ENCODE measurements at regions not wholly inside any gene's neighbourhood (a gene's known extent, or its start where the extent isn't known, plus 50 kb on each side); places are given as distances from the start of the nearest gene placed in this dataset.

- no peak for DNase-seq (ENCODE audit: low spot score)
- H3K4me3 Mint-ChIP-seq (ENCODE audit: unreplicated experiment) = no peak overlapping the region
- H3K27ac Mint-ChIP-seq (ENCODE audit: unreplicated experiment) = no peak overlapping the region
- H3K27me3 Mint-ChIP-seq (ENCODE audit: unreplicated experiment) = no peaks in the 10 kb centered on the region
- no peaks in the 10 kb centered on the region for H3K4me1 Mint-ChIP-seq (ENCODE audit: unreplicated experiment)
- no peaks in the 10 kb centered on the region for H3K9me3 Mint-ChIP-seq (ENCODE audit: unreplicated experiment)
- no peaks in the 10 kb centered on the region for H3K36me3 Mint-ChIP-seq (ENCODE audit: low read depth, unreplicated experiment)
- no peak for TF ChIP-seq CTCF (IDR thresholded peaks at IDR 0.05; ENCODE audit: unreplicated experiment)
These were observed 161.2 kb upstream of the C1orf87 start for GRCh38 chr1:60234776-60235175.

GRCh38 chr1:60229821-60230220, 156.3 kb upstream of the C1orf87 start:
- Mint-ChIP-seq H3K9me3 (ENCODE audit: unreplicated experiment) (no peaks in the 10 kb centered on the region), H3K4me1 (ENCODE audit: unreplicated experiment) (peaks cover 6% of the 10 kb centered on the region), H3K36me3 (ENCODE audit: low read depth, unreplicated experiment) (no peaks in the 10 kb centered on the region), H3K4me3 (ENCODE audit: unreplicated experiment) (no peak overlapping the region), H3K27ac (ENCODE audit: unreplicated experiment) (no peak overlapping the region), H3K27me3 (ENCODE audit: unreplicated experiment) (no peaks in the 10 kb centered on the region)
- no peak for TF ChIP-seq CTCF (IDR thresholded peaks at IDR 0.05; ENCODE audit: unreplicated experiment)
- DNase-seq (ENCODE audit: low spot score) = no peak

- no peaks in the 10 kb centered on the region for H3K9me3 Mint-ChIP-seq (ENCODE audit: unreplicated experiment)
- no peak overlapping the region for H3K27ac Mint-ChIP-seq (ENCODE audit: unreplicated experiment)
- DNase-seq (ENCODE audit: low spot score) = no peak
- H3K4me1 Mint-ChIP-seq (ENCODE audit: unreplicated experiment) = peaks cover 6% of the 10 kb centered on the region
- H3K36me3 Mint-ChIP-seq (ENCODE audit: low read depth, unreplicated experiment) = no peaks in the 10 kb centered on the region
- H3K27me3 Mint-ChIP-seq (ENCODE audit: unreplicated experiment) = no peaks in the 10 kb centered on the region
- no peak for TF ChIP-seq CTCF (IDR thresholded peaks at IDR 0.05; ENCODE audit: unreplicated experiment)
- H3K4me3 Mint-ChIP-seq (ENCODE audit: unreplicated experiment) = no peak overlapping the region
These were observed 154.5 kb upstream of the C1orf87 start for GRCh38 chr1:60228041-60228491.

- H3K27ac Mint-ChIP-seq (ENCODE audit: unreplicated experiment) = no peak overlapping the region
- H3K27me3 Mint-ChIP-seq (ENCODE audit: unreplicated experiment) = no peaks in the 10 kb centered on the region
- no peak for DNase-seq (ENCODE audit: low spot score)
- H3K4me1 Mint-ChIP-seq (ENCODE audit: unreplicated experiment) = peaks cover 6% of the 10 kb centered on the region
- TF ChIP-seq CTCF (IDR thresholded peaks at IDR 0.05; ENCODE audit: unreplicated experiment) = no peak
- no peaks in the 10 kb centered on the region for H3K36me3 Mint-ChIP-seq (ENCODE audit: low read depth, unreplicated experiment)
- no peak overlapping the region for H3K4me3 Mint-ChIP-seq (ENCODE audit: unreplicated experiment)
- no peaks in the 10 kb centered on the region for H3K9me3 Mint-ChIP-seq (ENCODE audit: unreplicated experiment)
These were observed 154.0 kb upstream of the C1orf87 start for GRCh38 chr1:60227601-60228000.

- no peak overlapping the region for H3K27ac Mint-ChIP-seq (ENCODE audit: unreplicated experiment)
- TF ChIP-seq CTCF (IDR thresholded peaks at IDR 0.05; ENCODE audit: unreplicated experiment) = no peak
- H3K4me1 Mint-ChIP-seq (ENCODE audit: unreplicated experiment) = peaks cover 6% of the 10 kb centered on the region
- no peaks in the 10 kb centered on the region for H3K9me3 Mint-ChIP-seq (ENCODE audit: unreplicated experiment)
- no peak for DNase-seq (ENCODE audit: low spot score)
- no peaks in the 10 kb centered on the region for H3K36me3 Mint-ChIP-seq (ENCODE audit: low read depth, unreplicated experiment)
- no peaks in the 10 kb centered on the region for H3K27me3 Mint-ChIP-seq (ENCODE audit: unreplicated experiment)
- no peak overlapping the region for H3K4me3 Mint-ChIP-seq (ENCODE audit: unreplicated experiment)
These were observed 151.9 kb upstream of the C1orf87 start for GRCh38 chr1:60225486-60225885.

Data from endothelial cell (in vitro differentiated cells).